Breast epithelium (tissue), 3 donors: ENCODE measurements at regions not wholly inside any gene's neighbourhood (a gene's known extent, or its start where the extent isn't known, plus 50 kb on each side); places are given as distances from the start of the nearest gene placed in this dataset.

Experiments used
- POLR2A ChIP-seq: fragments of 450-650 bp; IDR thresholded peaks from one replicate; pipeline ENCODE4 v1.6.1; 2016; ENCODE audit warnings: antibody characterized with exemption, mild to moderate bottlenecking, moderate library complexity
- POLR2AphosphoS5 ChIP-seq, 3 donors: sonication (generic); formaldehyde crosslinking; IDR thresholded peaks; one replicate each; pipeline ENCODE4 v1.6.1; 2017; ENCODE audit warnings: antibody characterized with exemption in 3 of 3
- TF ChIP-seq, protein P1 (sequence below), 3 donors: fragments of 450-650 bp; IDR thresholded peaks; one replicate each; pipeline ENCODE4 v1.5.1; 2016 to 2017; ENCODE audit warnings: antibody characterized with exemption in 3 of 3, mild to moderate bottlenecking in 3 of 3, moderate library complexity in 3 of 3

DNA sequence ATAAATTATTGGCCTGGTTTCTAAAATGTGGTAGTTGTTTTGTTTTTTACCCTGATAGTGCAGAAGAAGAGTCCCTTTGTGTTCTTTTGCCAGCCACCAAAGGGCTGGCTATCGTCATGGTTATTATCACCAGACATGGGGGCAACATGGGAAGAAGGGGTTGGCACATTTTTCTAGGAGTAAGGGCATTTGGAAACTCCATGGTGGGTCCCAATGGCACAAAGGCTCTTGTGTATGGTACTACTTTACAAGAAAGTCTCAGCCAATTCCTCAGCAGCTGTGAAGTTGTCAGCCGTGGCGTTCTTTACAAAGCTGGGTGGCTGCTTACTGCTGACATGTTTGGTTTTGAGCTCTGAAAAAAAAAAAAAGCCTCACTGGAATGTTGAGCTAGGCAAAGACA lies 330.4 kb upstream of the ESRRG start:
- TF ChIP-seq, protein P1, sequence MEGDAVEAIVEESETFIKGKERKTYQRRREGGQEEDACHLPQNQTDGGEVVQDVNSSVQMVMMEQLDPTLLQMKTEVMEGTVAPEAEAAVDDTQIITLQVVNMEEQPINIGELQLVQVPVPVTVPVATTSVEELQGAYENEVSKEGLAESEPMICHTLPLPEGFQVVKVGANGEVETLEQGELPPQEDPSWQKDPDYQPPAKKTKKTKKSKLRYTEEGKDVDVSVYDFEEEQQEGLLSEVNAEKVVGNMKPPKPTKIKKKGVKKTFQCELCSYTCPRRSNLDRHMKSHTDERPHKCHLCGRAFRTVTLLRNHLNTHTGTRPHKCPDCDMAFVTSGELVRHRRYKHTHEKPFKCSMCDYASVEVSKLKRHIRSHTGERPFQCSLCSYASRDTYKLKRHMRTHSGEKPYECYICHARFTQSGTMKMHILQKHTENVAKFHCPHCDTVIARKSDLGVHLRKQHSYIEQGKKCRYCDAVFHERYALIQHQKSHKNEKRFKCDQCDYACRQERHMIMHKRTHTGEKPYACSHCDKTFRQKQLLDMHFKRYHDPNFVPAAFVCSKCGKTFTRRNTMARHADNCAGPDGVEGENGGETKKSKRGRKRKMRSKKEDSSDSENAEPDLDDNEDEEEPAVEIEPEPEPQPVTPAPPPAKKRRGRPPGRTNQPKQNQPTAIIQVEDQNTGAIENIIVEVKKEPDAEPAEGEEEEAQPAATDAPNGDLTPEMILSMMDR (IDR thresholded peaks at IDR 0.05) = no peak
- TF ChIP-seq POLR2AphosphoS5 (IDR thresholded peaks at IDR 0.05) (no peak), POLR2A (no peak)
